HG03097 (cell line): ENCODE measurements at regions not wholly inside any gene's neighbourhood (a gene's known extent, or its start where the extent isn't known, plus 50 kb on each side); places are given as distances from the start of the nearest gene placed in this dataset.
"Not testable (repeated sequence)": the region's sequence is repeated elsewhere in the genome, so short reads cannot be mapped to it uniquely, and the experiment has no call there.

Source experiments
- ATAC-seq: cut with Tn5 transposase; IDR thresholded peaks from one replicate; pipeline ENCODE4 v1.9.1; 2021; ENCODE audit not compliant: unreplicated experiment, low FRiP score

GRCh38 chr17:77288115-77288619, 147.4 kb downstream of the SEC14L1 start:
- no peak for ATAC-seq

- ATAC-seq, result not testable (repeated sequence)
These were observed 150.2 kb downstream of the SEC14L1 start for GRCh38 chr17:77290759-77291558.

GRCh38 chr17:77291591-77292386, 151.0 kb downstream of the SEC14L1 start:
- no peak for ATAC-seq

DNA sequence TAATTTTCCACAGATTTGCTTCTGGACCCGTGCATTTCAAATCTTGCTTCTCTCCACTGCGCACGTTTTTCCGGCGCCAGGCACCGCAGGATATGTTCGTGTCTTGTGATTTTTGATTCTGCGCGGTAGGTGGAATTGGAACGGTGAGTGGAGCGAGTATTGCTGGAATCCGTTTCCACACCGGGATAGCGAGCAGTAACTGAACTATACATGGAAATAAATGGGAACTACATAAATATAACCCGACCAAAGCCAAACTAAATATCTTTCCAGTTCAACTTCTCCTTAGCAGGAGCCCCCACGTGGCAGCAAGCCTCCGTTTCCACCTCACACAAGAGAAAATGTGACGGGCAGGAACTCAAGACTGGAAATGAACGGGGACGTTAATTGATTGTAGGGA, 154.0 kb downstream of the SEC14L1 start:
- ATAC-seq, result no peak

DNA sequence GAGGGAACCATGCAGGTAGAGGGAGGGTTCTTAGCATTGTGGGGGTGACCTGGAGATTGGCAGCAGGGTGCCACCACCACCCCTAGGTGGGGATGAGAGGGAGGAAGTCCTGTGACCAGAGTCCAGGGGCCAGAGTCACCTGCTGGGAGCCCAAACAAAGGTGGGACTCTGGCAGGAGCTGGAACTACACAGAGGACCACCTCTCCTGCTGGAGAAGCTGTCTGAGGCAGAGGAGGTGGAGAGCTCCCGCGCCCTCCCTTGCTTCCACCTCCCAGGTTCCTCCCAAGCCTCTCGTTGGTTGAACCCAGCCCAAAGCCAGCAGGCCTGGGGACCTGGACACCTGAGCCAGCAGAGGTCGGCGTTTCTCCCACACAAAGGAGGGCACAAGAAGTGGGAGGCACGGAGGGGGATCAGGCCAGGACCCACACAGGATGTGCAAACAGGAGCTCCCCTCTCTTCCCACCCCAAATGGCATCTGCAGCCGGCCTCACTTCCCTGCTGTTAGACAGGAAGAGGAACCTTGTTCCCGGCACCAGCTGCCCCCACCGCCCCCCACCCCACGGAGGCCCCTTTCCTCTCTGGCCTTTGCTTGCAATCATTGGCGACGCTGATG, 154.6 kb downstream of the SEC14L1 start:
- no peak for ATAC-seq

- ATAC-seq, result no peak
These were observed 156.1 kb downstream of the SEC14L1 start for GRCh38 chr17:77296769-77297409.

GRCh38 chr17:77297693-77298666, 157.2 kb downstream of the SEC14L1 start:
- no peak for ATAC-seq

- ATAC-seq, result no peak
These were observed 158.0 kb downstream of the SEC14L1 start for GRCh38 chr17:77298811-77299210.

DNA sequence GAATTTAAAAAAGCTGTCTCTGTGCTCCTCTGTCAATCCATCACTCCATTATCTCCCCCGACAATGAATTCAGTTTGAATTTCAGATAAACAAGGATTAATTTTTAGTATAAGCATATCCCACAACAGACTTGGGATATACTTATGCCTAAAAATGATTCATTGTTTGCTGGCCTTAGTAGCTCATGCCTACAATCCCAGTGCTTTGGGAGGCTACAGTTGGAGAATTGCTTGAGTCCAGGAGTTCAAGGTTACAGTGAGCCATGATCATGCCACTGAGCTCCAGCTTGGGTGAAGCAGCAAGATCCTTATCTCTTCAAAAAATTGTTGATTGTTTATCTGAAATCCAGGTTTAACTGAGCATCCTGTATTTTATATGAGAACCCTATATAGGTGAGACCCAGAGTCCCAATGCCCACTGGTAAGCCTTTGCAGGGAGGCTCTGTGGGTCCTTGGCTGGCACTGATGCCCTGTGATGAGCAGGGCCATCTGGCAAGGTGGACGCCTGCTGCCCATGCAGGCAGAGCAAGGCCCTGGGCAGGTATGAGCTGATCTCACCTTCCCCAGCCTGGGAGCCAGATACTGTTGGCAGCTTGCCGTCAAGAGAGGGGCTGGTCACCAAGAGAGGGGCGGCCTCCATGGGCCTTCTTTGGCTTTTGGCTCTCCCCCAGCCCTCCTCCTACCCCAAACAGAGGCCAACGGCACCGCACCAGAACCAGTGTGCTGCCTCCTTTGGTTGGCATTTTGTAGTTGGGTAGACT, 158.7 kb downstream of the SEC14L1 start:
- no peak for ATAC-seq

- ATAC-seq, result no peak
These were observed 159.4 kb downstream of the SEC14L1 start for GRCh38 chr17:77300016-77300686.

DNA sequence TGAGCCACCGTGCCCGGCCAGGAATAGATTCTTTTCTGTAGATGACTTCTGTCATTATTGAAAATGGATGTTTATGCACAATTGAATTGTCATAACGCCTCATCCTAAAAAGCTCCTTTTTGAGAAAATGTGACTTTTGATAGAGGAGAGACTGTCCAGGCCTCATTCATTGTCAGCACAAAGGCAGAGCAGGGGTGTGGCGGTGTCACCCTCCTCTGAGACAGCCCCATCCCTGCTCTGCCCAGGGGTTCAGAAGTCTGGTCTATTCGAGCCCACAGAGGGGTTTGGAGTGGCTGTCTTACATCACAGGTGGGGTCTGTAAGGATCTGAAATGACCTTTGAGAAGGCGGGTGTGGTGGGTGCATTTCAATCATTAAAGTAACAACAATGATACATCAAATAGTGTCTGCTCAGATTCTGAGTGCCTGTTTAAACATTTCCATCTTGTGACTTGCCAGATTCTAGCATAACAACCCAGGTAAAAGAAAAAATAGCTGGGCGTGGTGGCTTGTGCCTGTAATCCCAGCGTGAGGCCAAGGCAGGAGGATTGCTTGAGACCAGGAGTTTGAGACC, 161.0 kb downstream of the SEC14L1 start:
- no peak for ATAC-seq

DNA sequence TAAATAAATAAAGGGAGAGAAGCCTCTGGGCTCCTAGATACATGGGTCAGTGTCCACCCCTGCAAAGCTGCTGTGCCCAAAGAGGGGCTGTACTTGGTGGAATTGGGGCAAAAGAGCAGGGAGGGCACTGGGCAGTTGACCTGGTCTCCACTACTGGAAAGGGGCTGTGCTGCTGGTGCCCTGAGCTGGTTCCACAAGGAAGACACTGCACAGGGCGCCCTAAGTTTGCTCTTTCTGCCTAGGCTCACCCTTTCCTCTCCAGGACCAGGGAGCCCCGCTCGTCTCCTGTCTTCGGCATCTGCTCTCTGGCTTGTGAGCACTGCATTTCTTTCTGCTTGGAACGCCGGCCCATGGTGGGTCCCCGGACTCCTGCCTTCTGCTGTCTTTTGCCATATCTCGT, 161.9 kb downstream of the SEC14L1 start:
- no peak for ATAC-seq

- no peak for ATAC-seq
These were observed 162.9 kb downstream of the SEC14L1 start for GRCh38 chr17:77303620-77304019.

DNA sequence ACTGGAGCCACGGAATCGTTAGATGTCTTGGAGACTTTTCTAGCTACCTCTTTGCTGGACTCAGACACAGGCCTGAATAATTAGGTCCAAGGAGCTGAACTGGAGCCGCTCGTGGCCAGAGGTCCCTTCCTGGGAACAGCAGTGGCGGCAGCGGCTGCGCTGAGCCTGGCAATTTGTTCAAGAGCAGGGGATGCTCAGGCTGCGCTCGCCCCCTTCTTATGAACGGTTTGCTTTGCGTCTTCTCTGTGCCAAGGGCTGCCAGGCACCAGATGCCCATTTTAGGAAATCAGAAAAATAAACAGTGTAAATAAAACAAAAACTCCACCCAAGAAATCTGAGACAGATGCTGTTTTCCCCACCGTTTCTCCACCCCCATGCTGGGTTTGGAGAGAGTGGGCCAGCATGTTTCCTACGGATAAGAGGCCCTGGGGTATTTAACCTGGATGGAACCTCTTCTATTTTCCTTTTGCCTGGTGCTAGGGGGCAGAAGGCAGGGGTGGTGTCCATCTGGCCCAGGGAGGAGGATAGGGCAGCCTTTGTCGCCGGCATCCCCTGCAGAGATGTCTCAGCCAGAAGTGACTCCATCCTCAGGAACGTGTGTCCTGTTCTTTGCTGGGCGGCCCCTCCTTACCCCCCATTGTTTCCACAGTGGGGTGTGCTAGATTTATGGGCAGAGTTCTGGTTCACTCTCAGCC, 163.4 kb downstream of the SEC14L1 start:
- ATAC-seq, result no peak

DNA sequence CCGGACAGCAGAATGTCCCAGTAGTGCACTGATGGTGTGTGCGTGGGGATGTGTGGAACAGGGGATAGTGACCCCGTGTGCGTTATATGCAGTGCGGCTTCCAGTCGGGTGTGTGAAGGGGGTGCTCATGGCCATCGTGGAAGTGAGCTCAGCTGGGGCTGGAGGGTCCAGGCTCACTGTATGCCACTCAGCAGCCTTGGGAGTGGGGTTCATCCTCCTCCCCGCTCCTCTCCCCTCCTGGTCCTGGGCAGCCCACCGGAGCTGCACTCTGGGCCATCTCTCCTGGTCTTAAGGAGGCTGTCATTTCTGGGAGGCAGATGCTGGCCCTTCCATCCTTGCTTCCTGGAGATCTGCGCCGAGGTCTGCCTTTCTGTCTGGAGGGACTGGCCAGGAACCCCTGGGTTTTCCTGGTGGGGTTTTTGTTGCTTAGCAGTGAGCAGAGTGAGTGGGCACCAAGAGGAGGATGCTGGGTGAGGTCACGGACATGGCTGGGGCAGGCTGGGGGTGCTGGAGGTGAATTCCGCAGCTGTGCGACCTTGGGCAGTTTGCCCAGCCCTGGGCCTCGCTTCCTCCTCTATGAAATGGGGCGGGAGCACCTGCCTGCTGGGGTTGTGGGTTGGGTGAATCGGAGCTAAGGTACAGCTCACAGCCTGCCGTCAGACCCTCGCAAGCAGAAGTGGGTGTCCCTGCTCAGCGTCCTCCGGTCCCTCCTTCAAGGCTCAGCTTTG, 164.1 kb downstream of the SEC14L1 start:
- no peak for ATAC-seq

DNA sequence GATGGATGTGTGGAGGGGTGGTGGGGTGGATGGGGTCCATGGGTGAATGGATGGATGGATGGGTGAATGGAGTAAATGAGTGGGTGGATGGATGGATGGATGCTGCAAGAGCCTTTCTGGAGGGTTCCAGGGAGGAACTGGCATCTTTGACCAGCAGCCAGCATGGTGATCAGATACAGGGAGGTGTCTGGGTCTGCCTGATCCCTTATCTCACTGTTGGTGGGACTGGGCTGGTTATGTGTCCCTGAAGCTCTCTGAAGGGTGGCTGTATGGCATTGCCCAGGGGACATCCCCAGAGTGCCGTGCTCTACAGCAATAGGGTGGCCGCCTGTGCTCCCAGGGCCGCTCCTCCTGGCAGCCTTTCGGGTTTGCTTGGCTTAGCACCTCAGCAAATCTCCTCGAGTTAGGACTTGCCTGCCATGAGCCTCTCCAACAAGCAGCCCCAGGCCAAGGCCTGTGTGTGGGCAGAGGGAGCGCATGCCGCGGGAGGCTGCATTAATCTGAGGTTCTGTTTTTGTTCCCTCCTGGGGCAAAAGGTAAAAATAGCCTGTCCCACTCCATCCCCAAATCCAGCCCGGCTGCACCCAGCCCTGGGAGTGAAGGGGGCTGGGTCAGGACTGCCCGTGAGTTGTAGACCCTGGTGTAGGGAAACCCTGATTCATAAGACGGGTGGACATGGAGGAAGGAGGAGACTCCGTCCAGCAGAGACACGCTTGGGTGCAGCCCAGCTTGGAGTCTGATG, 165.4 kb downstream of the SEC14L1 start:
- no peak for ATAC-seq
